ENCODE measurements at regions not wholly inside any gene's neighbourhood (a gene's known extent, or its start where the extent isn't known, plus 50 kb on each side); places are given as distances from the start of the nearest gene placed in this dataset.

DNA sequence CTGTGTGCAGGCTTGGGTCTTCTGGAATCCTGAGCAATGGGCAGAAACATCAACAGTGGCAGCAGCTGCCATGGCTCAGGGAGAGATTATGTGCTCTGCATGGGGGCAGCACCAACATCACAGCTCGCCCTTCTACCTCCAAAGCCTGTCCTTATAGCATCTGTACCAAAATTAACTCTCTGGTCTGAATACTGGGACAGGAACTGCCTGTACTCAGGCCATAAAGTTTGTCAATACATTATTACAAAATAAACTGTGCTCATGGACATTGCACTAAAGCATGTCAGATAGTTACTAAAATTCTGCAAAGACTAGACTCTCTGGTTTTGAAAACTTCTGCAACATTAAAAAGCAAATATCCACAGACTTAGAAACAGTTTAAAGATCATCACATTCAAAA lies 91.6 kb downstream of the ZC3H11B start:
- no peak for DNase-seq

DNA sequence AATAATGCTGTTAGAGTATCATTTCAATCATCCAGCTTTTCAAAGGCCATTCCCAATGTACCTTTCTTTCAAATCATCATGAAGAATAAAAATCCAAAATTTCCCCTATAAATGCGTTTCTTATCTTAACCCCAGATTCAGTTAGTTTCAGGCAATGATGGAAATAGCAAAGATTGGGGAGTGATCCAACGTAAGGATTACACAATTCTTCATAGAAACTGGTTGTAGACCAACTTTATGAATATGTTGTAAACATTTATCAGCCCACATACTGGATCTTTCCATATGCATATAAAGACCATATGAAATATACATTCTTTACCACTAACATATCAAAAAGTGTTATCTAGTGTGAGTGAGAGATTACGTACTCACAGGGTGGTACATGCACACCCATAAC lies 92.7 kb downstream of the ZC3H11B start:
- no peak for DNase-seq

DNA sequence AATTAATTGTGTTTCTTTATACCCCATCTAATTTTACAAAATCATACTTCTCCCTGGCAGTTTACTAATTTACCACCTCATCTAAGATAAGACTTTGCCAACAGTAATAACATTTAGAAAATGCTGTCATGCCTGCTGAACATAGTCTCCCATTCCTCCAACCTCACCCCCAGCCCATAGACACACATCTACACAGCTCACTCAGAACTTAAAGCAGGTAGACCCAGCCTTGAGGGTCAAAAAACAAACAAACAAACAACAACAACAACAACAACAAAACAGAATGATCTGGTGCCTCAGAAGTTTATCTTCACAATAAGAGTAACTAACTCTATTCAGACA lies 94.0 kb downstream of the ZC3H11B start:
- no peak for DNase-seq

DNA sequence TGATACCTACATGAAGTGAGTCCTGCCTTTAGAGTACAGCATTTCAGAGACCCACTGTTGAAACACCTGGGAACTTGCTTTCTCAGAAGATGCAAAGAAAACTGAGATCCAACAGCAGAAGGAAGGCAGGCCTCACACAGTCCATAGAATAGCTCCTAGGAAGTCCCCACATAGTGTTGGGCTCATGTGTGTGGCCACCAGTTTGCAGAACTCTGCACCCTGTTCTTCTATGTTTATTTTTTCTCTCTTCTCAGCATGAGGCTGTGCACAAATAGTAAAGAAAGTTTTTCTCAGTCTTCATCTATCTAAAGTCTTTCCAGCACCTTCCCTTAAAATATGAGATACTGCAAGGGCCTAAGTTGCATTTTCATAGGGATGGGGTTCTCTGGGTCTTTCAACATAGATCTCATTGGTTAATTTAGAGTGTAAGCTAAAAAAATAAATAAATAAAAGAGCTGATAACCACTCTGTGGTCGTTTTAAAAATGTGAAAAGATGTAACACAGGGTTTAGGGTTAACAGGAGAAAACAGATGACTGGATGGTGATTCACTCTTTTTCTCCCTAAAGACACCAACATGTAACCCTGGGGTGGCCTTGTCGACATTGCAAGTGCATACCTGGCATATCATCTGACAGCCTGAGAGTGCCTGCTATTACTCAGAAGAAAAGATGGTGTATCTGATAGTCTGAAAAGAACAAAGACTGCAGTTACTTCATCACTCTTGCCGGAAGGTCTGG lies 94.6 kb downstream of the ZC3H11B start:
- DNase-seq, result no peak

DNA sequence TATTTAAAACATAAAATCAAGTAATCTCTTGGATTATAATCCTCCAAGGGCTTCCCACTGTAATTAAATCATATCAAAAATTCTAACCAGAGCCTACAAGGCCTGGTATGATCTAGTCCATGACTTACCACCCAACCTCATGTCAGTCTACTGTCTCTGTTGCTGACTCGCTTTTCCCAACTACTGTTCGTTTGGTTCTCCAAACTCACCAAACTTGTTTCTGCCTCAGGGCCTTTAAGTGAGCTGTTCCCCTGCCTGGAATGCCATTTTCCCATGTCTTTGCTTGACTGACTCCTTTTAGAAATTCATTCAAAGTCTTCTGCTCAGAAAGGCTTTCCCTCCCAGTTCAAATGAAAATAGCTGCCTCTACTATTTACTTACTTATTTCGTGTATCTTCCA lies 95.9 kb downstream of the ZC3H11B start:
- no peak for DNase-seq

DNA sequence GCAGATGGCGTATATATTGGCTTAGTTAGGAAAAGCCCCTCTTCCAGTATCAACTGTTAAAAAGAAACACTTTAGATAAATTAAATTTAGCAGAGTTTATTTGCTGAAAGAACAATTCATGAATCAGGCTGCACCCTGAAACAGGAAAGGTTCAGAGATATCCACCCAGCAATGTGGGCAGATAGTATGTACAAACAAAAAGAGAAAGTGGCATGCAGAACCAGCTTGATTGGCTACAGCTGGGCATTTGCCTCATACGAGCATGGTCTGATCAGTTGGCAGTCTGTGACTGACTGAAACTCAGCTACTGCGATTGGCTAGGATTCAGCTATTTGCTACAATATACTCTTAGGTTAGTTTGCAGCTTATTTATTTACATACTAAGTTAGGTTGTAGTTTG lies 98.2 kb downstream of the ZC3H11B start:
- DNase-seq, result no peak

DNA sequence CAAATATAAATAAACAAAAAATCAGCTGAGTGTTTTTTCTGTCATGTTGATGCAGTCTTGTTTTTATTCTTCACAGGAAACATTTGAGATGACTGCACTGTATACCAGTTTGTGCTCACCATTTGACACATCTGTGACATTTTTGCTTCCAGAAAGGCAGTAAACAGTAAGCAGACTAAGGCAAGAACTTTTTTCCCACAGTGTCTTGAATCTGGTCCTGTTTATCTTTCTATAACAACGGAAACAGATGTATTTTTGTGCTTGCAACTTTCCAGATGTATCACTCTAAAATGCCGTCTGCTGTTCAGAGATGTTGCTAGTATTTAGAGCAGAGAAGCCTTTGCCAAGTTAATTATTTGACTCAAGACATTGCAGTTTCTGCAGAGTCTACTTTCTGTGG lies 105.5 kb downstream of the ZC3H11B start:
- no peak for DNase-seq

DNA sequence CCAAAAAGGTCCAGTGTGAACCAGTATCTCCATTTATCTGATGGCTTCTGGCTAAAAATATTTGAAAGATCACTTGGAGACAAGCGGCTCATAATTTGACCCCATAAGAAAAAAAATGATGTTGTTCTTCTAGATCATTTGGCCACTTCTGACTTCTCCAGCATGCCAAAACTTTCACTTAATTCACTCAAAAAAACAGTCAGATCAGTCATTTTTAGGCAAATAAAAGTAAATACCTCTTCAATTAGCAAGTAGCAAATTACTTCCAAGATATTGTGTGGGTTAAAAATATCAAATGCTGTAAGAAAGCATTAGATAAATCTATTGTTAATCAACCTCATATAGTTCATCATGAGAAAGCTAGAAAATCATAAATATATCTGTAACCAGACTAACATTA lies 106.0 kb downstream of the ZC3H11B start:
- no peak for DNase-seq

DNA sequence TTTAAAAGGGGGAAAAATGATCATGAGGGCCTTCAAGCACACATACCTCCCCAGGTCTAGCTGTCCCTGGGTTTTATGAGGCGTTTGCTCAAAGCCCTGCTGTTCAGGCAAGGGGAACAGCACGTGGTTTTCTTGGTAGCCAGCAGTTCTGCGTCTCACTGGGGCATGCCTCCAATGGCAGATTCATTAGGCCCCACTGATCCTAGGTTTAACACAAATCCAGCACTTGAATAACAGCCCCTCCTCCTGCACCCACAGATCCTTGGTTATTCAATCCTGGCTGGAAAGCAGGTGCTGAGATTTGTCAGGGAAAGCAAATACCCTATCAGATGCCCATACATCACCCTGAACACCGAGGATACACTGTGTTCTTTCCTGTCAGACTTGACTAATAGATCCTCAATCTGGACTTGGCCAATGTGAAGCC lies 106.4 kb downstream of the ZC3H11B start:
- no peak for DNase-seq

DNA sequence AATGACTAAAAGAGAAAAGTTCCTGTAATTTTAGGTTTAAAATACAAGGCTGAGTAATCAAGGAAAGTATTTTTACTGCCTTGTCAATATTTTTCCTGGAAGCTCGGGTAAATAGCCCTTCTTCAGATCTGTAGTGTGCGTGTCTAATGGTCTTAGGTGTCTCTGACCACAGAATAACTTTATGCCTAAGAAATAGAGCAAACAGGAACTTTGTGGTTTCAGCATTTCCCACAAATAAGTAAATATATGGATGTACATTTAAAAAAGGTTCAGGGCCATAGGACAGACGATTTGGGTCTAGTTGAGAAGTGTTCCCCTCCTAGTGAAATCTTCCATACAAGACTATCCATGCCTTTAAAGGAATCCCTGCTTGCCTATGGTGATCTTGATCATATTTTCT lies 107.0 kb downstream of the ZC3H11B start:
- no peak for DNase-seq

DNA sequence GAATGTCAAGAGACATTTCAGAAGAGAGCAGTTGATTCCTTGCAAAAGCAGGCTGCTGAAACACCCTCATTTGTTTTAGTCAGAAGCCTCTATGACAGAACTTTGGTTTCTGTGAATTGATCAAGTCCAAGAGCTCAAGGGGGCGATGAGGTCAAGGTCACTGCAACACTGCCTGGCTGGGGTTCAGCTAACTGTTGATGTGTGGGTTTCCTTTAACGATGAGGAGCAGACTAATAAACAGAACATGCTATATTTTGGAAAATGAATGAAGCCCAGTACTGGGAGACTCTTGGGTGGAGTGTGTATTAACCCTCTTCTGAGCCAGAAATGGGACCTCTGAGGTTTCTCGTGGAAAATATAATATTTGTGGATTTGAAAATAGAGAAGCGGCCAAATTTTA lies 109.3 kb downstream of the ZC3H11B start:
- no peak for DNase-seq

DNA sequence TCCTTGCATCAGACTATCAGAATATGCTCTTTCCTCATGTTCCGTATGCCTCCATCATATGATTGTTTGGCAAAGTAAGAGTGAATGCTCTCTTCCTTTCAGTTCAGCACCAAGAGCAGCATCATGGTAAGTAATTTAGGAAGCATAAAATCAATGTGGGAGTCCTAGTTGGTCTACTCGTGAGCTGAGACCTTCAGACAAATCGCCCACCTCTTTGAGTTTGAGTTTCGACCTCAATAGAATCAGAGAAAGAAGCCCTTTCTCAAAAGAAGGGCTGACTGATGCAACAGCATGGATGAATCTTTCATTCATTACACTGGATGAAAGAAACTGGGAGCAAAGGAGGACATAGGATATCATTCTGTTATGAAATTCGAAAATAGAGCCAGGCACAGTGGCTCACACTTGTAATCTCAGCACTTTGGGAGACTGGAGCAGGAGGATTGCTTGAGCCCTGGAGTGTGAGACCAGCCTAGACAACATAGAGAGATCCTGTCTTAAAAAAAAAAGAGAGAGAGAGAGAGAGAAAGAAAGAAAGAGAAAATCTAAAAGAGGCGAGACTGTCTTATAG lies 112.5 kb downstream of the ZC3H11B start:
- DNase-seq, result no peak

DNA sequence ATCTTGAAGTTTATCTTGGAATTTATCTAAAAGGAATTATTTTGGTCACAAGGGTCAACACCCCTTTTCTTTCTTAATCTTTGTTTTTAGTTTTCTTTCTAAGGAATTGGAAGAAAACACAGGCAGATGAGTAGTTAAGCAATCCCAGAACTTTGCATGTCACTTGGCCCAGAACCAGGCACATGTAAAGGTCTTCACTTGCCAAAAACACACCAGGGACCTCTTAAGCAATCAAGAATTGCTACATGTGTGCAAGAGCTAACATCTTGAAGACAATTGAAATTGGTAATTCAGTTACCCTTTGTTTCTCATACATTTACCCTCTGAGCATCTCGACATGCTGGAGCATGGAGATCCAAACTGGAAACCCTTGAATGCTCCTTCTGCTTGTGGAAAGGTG lies 114.2 kb downstream of the ZC3H11B start:
- DNase-seq, result no peak

DNA sequence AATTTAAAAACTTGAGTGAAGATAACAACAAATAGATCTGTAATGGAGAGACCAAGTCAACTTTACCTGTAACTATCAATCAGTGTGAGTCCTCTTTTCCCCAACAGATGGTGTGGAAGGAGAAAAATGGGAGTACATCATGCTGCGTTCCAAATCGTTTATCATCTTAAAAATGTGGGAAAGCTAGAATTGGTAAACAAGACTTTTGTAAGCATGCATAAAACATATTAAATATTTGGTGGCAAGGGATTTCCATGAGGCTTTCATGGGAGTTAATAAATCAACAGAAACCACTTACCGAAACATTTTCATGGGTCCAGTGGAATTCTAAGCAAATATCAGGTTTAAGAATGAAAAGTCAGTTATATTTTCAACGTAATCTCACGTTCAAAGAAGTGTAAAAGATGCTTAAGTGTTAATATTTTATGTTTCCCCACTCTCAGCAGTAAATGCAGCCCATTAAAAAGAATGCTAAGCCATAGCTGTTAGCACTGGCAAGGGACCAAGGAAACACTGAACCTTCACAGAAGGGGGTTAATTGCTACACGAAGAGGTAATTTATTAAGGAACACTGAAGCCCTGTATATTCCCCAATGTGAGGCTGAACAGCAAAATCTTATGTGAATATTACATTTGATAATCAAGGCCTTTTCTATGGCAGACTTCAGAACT lies 117.0 kb downstream of the ZC3H11B start:
- DNase-seq, result no peak

DNA sequence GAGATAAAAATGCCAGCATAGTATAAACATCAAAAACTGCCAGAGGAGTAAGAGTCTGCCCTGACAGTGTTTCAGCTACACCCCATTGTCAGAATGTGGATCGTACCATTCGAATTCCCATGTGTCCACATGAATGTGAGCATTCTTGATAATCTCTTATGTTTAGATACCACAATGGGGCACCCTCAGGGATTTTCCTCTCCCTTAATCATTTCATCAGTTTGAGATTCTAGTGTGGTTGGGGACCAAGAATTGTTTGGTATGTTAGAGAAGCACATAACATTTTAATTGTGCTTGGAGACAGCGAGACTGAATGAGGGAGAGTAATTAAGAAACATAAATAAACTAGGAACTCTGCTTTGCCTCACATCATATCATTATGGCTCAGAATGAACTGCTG lies 120.2 kb downstream of the ZC3H11B start:
- DNase-seq, result no peak

DNA sequence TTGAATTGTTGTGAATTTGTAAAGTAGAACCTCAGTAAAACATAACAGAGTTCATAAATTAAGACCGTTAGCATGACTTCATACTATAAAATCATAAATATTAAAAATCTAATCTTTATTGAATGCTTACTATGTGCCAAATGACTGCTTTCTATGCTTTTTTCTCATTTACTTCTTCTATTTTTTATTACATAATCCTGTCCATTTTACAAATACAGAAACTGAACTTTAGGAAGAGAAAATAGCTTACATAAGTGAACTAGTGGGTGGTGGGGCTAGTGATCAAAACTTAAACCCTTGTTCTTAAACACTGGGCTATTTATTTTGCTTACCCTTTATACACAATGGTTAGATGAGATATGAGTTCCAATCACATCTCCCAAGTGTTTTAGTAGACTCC lies 122.3 kb downstream of the ZC3H11B start:
- DNase-seq, result no peak

DNA sequence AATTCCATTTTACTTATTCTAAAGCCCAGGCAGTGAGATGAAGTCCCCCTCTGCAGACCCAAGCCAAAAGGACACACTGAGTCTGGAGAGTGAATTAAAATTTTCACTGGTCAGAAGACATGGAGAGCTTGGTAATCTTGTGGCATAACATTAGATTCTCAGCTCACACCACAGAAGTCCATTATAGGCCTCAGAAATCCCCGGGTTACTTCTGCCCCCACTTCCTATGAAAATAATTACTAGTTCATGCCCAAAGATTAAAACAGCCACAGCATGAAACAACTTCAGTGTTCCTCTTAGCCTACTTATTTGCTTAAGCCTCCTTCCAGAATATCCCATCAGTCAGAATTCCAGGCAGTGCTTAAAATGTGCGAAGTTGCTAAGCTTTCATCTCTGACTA lies 123.3 kb downstream of the ZC3H11B start:
- no peak for DNase-seq

DNA sequence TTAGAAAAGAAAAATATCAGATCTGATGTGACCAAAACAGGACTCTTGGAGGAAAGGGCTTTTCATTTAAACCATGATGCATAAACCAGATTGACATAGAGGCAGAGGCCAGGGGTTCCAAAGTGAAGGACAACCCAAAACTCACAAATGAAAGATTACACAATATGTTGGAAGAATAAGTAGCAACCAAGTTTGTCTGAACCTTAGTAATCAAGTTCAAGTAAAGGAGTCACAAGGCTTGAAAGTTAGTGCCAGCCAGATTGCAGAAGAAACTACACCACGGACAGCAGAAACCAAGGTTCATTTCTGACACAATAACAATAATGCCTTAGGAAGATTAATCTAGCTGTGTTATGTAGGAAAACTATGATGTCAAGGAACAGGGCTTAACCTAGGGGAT lies 124.6 kb downstream of the ZC3H11B start:
- DNase-seq, result no peak

DNA sequence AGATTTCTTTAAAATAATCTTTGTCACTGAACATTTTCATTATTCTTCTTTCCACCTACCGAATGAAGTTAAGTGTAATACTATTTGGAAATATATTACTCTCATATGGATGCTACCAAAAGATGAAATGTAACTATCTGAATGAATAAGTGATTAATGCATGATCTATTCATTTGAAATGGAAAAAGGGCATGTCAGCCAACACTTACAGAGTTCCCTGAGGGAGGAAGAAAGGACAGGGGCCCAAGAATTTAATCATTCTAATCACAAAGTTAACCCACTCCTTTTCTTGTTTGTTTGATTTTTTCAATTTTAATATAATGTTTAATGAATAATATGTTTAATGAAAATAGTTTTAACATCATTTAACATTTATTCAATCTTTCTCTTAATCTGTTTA lies 129.4 kb downstream of the ZC3H11B start:
- DNase-seq, result no peak

DNA sequence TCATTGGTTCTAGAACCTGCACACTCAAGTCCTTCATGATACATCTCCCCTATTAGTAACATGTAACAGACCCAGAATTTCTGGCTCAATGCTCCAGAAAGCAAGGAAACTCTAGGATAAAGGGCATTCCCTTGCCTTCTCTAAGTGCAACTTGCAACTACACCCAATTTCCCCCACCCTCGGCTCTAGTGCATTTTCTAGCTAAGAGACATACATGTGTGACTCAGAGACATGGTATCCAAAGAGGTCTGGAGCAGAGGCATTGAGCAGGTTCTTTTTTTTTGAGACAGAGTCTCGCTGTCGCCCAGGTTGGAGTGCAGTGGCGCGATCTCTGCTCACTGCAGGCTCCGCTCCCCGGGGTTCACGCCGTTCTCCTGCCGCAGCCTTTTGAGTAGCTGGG lies 132.9 kb downstream of the ZC3H11B start:
- DNase-seq, result no peak

DNA sequence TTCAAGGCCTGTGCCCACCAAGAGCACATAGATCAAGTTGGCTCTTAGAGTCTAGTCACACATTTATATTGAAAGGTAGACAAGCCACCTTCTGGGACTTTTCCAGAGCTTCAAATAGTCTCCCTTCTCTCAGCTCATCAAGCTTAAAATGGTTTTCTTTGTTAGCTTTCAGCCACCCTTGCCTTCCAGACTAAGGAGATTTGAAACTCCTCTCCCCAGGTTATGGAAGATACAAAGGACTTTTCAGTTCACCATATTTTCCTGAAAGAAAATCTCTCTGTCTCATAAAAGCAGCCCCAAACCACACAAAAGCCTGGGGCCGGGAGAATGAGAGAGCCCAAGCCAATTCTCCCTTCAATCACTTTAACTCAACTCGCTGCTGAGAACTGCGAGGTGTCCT lies 134.1 kb downstream of the ZC3H11B start:
- DNase-seq, result no peak

DNA sequence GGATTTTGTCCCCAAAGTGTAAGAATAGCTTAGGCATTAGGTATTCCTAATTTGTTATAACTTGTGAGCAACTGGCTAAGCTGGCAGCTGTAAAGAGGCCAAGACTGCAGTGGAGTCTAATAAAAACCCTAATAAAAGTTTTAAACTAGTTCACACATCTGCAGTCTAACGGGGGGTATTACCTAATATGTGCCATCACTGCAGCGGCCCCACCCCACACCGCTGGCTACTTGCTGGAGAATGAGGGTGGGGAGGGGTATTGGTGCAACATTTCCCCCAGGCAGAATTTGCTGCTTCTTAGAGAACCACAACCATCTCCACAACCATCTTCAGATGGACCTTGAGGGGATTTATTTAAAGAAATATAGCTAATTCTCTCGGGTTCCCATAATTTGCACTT lies 135.0 kb downstream of the ZC3H11B start:
- no peak for DNase-seq

DNA sequence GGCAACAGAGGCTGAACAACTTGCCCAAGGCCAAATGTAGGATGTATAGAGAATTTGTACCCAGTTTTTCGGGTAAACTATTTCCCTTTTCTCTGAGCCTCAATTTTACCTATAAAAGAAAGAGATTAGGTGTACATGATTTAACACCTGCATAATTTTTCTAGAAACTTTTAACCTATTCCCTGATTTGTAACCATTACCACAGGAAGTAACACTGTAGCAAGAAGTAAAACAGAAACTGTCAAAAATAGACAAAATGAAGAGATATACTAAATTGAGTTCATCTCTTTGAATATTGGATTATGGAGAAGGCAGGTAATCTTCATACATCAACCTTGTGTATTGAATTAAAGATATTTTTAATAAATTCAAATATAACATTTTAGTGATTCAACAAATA lies 136.2 kb downstream of the ZC3H11B start:
- no peak for DNase-seq

DNA sequence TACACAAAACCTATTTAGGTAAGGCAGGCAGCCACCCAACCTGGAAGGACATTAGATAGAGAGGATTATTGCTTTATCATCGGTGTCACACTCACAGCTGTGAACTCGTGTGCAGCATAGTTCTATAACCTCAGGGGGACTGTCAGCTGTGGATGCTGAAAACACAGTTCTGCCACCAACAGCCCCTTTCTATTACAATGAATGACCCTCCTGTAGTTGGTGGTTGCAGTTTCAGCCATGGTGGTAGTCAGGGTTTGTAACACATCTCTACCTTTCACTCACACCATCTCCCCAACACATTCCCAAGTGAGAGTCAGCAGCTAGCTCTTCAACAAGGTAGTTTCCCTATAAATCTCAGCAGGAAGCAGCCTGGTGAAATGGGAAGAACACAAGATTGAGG lies 136.8 kb downstream of the ZC3H11B start:
- no peak for DNase-seq

DNA sequence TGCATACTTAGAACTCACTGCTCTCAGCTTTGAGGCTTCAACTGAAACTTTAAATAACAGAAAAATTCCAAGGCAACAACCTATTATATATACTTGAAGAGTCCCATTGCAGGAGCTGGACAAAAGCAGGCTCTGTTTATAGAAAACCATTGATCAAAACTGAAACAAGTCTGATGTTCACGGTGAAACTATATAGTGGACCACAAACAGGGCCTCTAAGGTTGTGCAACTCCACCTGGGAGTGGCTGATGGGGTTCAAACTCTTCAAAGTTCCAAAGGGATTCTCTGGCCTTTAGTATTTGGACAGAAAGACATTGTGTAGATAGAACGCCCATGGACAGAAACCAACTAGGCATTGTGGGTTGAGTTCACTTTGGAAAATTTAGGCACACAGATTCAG lies 140.3 kb downstream of the ZC3H11B start:
- DNase-seq, result no peak
